ENCODE measurements at regions not wholly inside any gene's neighbourhood (a gene's known extent, or its start where the extent isn't known, plus 50 kb on each side); places are given as distances from the start of the nearest gene placed in this dataset.
"Not testable (repeated sequence)": the region's sequence is repeated elsewhere in the genome, so short reads cannot be mapped to it uniquely, and the experiment has no call there.

- TF ChIP-seq CTCF (IDR thresholded peaks at IDR 0.05) (no peak), POLR2A (IDR thresholded peaks at IDR 0.05) (no peak)
- DNase-seq (ENCODE audit: low spot score in 2 of 2): no peak
- intact Hi-C loops (cut with DNase I; ENCODE audit: low total_unique reads): no loop called here
- no peak overlapping the region for H3K4me3 ChIP-seq (ENCODE audit: low read depth, poor library complexity, severe bottlenecking)
- WGBS, 2 donors: 62% methylated on average over 3 of the region's 3 CpGs
These were observed 190.7 kb upstream of the RBBP8 start for GRCh38 chr18:22742409-22742808.

- intact Hi-C loops (cut with DNase I; ENCODE audit: low total_unique reads): no loop called here
- DNase-seq (ENCODE audit: low spot score in 2 of 2): no peak
- WGBS, 2 donors: 75 to 76% methylated on average over 1 of the region's 1 CpG
- no peak for TF ChIP-seq CTCF (IDR thresholded peaks at IDR 0.05)
- no peak overlapping the region for H3K4me3 ChIP-seq (ENCODE audit: low read depth, poor library complexity, severe bottlenecking)
These were observed 187.2 kb upstream of the RBBP8 start for GRCh38 chr18:22745966-22746365.

GRCh38 chr18:22752014-22752413 lies 181.1 kb upstream of the RBBP8 start:
- 91 to 96% methylated on average over 2 of the region's 2 CpGs for WGBS, 2 donors
- intact Hi-C loops (cut with DNase I; ENCODE audit: low total_unique reads): no loop called here
- no peak overlapping the region for H3K4me3 ChIP-seq (ENCODE audit: low read depth, poor library complexity, severe bottlenecking)
- DNase-seq (ENCODE audit: low spot score in 2 of 2): no peak
- TF ChIP-seq POLR2A (IDR thresholded peaks at IDR 0.05): no peak
- no peak for TF ChIP-seq CTCF (IDR thresholded peaks at IDR 0.05)

GRCh38 chr18:22753130-22753831 lies 179.8 kb upstream of the RBBP8 start:
- TF ChIP-seq CTCF (IDR thresholded peaks at IDR 0.05) (no peak), POLR2A (IDR thresholded peaks at IDR 0.05) (no peak)
- intact Hi-C loops (cut with DNase I; ENCODE audit: low total_unique reads): no loop called here
- no peak overlapping the region for H3K4me3 ChIP-seq (ENCODE audit: low read depth, poor library complexity, severe bottlenecking)
- DNase-seq (ENCODE audit: low spot score in 2 of 2): no peak
- 89 to 92% methylated on average over 8 of the region's 8 CpGs for WGBS, 2 donors

GRCh38 chr18:22764005-22764404 lies 169.1 kb upstream of the RBBP8 start:
- WGBS, 2 donors: 91 to 97% methylated on average over 2 of the region's 2 CpGs
- H3K4me3 ChIP-seq (ENCODE audit: low read depth, poor library complexity, severe bottlenecking); intact Hi-C loops (cut with DNase I; ENCODE audit: low total_unique reads); DNase-seq (ENCODE audit: low spot score in 2 of 2): not testable (repeated sequence)

GRCh38 chr18:22765896-22766295 lies 167.2 kb upstream of the RBBP8 start:
- intact Hi-C loops (cut with DNase I; ENCODE audit: low total_unique reads): no loop called here
- H3K4me3 ChIP-seq (ENCODE audit: low read depth, poor library complexity, severe bottlenecking): no peak overlapping the region
- no peak for DNase-seq (ENCODE audit: low spot score in 2 of 2)
- no peak for TF ChIP-seq CTCF (IDR thresholded peaks at IDR 0.05)
- no peak for TF ChIP-seq POLR2A (IDR thresholded peaks at IDR 0.05)
- 8 to 16% methylated on average over 1 of the region's 1 CpG for WGBS, 2 donors

All from lower leg skin (tissue), 4 donors.